Progenitor cell of endocrine pancreas (in vitro differentiated cells): ENCODE measurements at regions not wholly inside any gene's neighbourhood (a gene's known extent, or its start where the extent isn't known, plus 50 kb on each side); places are given as distances from the start of the nearest gene placed in this dataset.

Experiments used
- DNase-seq: peaks from one replicate; pipeline ENCODE4 v3.0.0; 2021; ENCODE audit warnings: low spot score; ENCODE audit not compliant: unreplicated experiment
- H3K27ac Mint-ChIP-seq: 2 replicates; pipeline ENCODE4 v1.8.0; 2021; ENCODE audit warnings: mild to moderate bottlenecking, moderate library complexity, mixed read lengths
- H3K27me3 Mint-ChIP-seq: 2 replicates; pipeline ENCODE4 v1.8.0; 2021; ENCODE audit warnings: mixed read lengths
- H3K36me3 Mint-ChIP-seq: 2 replicates; pipeline ENCODE4 v1.8.0; 2022; ENCODE audit warnings: mixed read lengths; ENCODE audit not compliant: insufficient read depth
- H3K4me1 Mint-ChIP-seq: 2 replicates; pipeline ENCODE4 v1.8.0; 2021; ENCODE audit warnings: low read depth, mixed read lengths
- H3K4me3 Mint-ChIP-seq: 2 replicates; pipeline ENCODE4 v1.8.0; 2021; ENCODE audit warnings: low read depth, mild to moderate bottlenecking, moderate library complexity, mixed read lengths
- H3K9me3 Mint-ChIP-seq: 2 replicates; pipeline ENCODE4 v1.8.0; 2021; ENCODE audit warnings: low read depth, mixed read lengths
- CTCF ChIP-seq: fragments of 200-600 bp; sonication (generic); IDR thresholded peaks from one replicate; pipeline ENCODE4 v1.5.0; 2021; ENCODE audit warnings: antibody characterized with exemption, mild to moderate bottlenecking; ENCODE audit not compliant: unreplicated experiment

- peaks cover 21% of the 10 kb centered on the region for H3K27me3 Mint-ChIP-seq
These were observed 130.9 kb upstream of the PRNP start for GRCh38 chr20:4555188-4555890.

GRCh38 chr20:4554346-4554745, 131.9 kb upstream of the PRNP start:
- Mint-ChIP-seq H3K9me3 (no peaks in the 10 kb centered on the region), H3K36me3 (no peaks in the 10 kb centered on the region), H3K27me3 (peaks cover 16% of the 10 kb centered on the region), H3K27ac (no peak overlapping the region), H3K4me3 (no peak overlapping the region), H3K4me1 (no peaks in the 10 kb centered on the region)
- no peak for DNase-seq
- TF ChIP-seq CTCF, result no peak

More at GRCh38 chr20:4555188-4555890, 130.9 kb upstream of the PRNP start:
- TF ChIP-seq CTCF, result no peak
- no peak overlapping the region for H3K4me3 Mint-ChIP-seq
- H3K4me1 Mint-ChIP-seq, result no peaks in the 10 kb centered on the region
- DNase-seq, result no peak
- no peaks in the 10 kb centered on the region for H3K9me3 Mint-ChIP-seq
- H3K36me3 Mint-ChIP-seq, result no peaks in the 10 kb centered on the region
- H3K27ac Mint-ChIP-seq, result no peak overlapping the region

- no peak for TF ChIP-seq CTCF
- no peak for DNase-seq
- Mint-ChIP-seq H3K4me1 (no peaks in the 10 kb centered on the region), H3K27ac (no peak overlapping the region), H3K4me3 (no peak overlapping the region), H3K9me3 (no peaks in the 10 kb centered on the region), H3K27me3 (peaks cover 11% of the 10 kb centered on the region), H3K36me3 (no peaks in the 10 kb centered on the region)
These were observed 134.1 kb upstream of the PRNP start for GRCh38 chr20:4552075-4552640.

GRCh38 chr20:4550740-4551139, 135.5 kb upstream of the PRNP start:
- Mint-ChIP-seq H3K36me3 (no peaks in the 10 kb centered on the region), H3K27ac (no peak overlapping the region)

GRCh38 chr20:4549711-4550259, 136.5 kb upstream of the PRNP start:
- H3K9me3 Mint-ChIP-seq, result no peaks in the 10 kb centered on the region

More at GRCh38 chr20:4550740-4551139, 135.5 kb upstream of the PRNP start:
- Mint-ChIP-seq H3K4me1 (peaks cover 2% of the 10 kb centered on the region), H3K9me3 (no peaks in the 10 kb centered on the region), H3K4me3 (no peak overlapping the region), H3K27me3 (peaks cover 11% of the 10 kb centered on the region)
- no peak for TF ChIP-seq CTCF
- no peak for DNase-seq

More at GRCh38 chr20:4549711-4550259, 136.5 kb upstream of the PRNP start:
- H3K36me3 Mint-ChIP-seq, result no peaks in the 10 kb centered on the region
- no peak overlapping the region for H3K4me3 Mint-ChIP-seq
- TF ChIP-seq CTCF, result no peak
- peaks cover 2% of the 10 kb centered on the region for H3K4me1 Mint-ChIP-seq
- H3K27me3 Mint-ChIP-seq, result peaks cover 8% of the 10 kb centered on the region
- no peak for DNase-seq
- no peak overlapping the region for H3K27ac Mint-ChIP-seq
